GM21447 (cell line): ENCODE measurements at regions not wholly inside any gene's neighbourhood (a gene's known extent, or its start where the extent isn't known, plus 50 kb on each side); places are given as distances from the start of the nearest gene placed in this dataset.

Experiments used
- ATAC-seq: cut with Tn5 transposase; IDR thresholded peaks from one replicate; pipeline ENCODE4 v1.9.1; 2021; ENCODE audit not compliant: unreplicated experiment

- no peak for ATAC-seq
Measured at GRCh38 chr13:84038001-84038400, 155.7 kb upstream of the SLITRK1 start.

DNA sequence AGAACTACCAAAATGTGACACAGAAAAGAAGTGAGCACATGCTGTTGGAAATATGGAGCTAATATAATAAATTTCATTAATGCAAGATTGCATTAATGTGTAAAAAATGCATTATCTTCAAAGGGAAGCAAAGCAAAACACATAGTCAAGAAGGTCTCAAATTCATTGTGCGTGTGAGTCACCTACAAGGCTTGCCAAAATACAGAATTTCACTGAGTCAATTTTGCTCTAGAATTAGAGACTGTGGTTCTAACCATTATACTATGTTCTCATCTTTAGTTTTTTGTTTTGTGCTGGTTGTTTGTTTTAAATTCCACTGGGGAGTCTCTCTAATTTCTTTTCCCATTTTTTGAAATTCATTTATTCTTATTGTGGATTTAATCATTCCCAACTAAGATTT is 149.8 kb upstream of the SLITRK1 start:
- no peak for ATAC-seq

DNA sequence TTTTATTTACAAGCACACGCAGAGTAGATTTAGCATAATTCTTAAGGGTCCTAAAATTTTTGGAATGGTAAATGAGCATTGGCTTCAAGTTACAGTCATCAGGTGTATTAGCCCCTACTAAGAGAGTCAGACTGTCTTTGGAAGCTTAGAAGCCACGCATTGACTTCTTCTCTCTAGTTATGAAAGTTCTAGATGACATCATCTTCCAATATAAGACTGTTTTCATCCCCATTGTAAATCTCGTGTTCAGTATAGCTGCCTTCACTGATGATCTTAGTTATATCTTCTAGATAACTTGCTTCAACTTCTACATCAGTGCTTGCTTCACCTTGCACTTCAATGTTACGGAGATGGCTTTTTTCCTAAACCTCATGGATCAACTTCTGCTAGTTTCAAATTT is 148.8 kb upstream of the SLITRK1 start:
- ATAC-seq = no peak

DNA sequence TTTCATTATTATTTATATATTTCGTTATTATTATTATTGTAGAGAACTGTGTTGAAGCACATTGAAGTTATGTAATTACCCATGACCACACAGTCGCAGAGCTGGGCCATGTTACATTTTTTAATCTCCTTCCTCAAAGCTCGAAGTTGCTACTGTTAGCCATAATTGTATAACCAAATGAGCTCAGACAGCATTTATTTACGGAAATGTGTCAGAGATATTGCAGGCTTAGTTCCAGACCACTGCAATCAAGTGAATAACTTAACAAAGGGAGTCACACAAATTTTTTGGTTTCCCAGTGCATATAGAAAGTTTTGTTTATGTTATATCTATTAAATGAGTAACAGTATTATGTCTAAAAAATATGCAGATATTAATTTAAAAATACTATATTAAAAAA is 147.1 kb upstream of the SLITRK1 start:
- ATAC-seq = no peak

- no peak for ATAC-seq
Measured at GRCh38 chr13:84025824-84026223, 143.6 kb upstream of the SLITRK1 start.

GRCh38 chr13:83996415-83996814 is 114.1 kb upstream of the SLITRK1 start:
- ATAC-seq = no peak

DNA sequence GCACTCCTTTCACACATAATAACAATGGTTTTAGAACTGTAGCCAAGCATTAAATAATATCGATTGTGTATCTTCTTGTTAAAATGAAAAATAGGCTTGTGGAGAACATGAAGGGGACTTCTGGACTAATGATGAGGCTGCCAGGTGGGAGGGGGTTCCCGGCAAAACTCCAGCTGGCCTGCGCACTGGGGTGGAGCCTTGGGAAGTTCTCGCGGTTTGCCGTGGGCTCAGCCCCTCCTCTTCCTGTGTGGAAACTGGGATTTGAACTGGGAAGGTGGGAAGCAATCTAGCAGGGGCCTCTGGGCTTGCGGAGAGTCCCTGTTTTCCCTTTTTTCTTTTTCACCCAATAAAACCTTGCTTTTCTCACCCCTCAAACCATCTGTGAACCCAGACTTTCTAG is 113.7 kb upstream of the SLITRK1 start:
- no peak for ATAC-seq

GRCh38 chr13:83992566-83993358 is 110.5 kb upstream of the SLITRK1 start:
- no peak for ATAC-seq

DNA sequence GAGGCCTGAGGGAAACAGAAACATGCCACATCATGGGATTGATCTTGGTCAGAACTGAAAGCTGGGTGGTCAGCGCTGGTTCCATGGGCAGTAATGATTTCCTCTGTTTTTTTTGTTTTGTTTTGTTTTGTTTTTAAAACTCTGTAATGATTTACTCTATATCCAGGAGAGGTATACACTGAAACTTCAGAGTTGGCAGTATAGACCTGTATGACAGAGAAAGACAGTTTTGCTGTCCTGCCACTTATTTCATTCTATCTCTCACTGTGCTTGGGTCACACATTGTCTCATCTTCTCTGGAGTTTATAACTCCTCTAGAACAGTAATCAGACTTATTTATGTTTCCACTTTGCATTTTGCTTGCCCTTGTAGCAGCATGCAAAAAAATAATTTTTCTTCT is 105.1 kb upstream of the SLITRK1 start:
- ATAC-seq = no peak

GRCh38 chr13:83984793-83985192 is 102.5 kb upstream of the SLITRK1 start:
- ATAC-seq = no peak

DNA sequence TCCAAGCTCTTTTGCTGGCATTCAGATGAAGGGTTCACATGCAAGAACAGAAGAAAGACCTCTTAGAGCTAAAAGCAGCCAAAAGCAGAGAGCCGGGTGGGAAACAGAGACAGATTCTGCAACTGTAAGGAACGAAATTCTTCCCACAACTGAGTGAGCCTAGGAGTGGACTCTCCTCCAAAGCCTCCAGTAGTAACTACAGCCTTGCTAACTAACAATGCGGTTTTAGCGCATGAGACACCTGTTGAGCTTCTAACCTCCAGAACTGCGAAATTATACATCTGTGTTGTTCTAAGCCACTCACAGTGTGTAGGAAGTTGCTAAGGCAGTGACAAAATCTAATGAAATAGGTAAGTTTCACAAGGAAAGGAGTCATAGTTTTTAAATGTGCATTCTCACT is 98.1 kb upstream of the SLITRK1 start:
- no peak for ATAC-seq

DNA sequence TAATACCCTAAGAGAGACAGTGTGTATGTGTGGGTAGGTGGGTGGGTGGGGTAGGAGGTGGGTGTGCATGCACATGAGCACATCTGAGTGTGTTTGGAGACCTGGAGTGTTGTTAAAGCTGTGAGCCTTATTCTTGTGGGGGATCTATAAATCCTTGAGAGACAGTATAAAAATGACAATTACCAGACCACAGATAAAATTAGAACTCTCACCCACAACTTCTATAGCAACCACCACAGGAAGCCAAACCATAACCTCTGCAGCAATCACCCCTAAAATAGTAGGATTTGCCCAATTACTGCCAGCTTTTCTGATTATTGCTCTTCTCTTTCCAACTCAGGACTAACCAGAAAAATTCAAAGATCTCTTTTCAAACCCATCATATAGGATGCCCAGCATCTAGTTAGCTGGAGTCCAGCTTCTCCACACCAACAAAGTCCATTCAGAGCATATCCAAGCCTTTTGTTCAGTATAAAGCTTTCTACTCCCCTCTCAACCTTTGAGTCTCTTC is 93.4 kb upstream of the SLITRK1 start:
- no peak for ATAC-seq

DNA sequence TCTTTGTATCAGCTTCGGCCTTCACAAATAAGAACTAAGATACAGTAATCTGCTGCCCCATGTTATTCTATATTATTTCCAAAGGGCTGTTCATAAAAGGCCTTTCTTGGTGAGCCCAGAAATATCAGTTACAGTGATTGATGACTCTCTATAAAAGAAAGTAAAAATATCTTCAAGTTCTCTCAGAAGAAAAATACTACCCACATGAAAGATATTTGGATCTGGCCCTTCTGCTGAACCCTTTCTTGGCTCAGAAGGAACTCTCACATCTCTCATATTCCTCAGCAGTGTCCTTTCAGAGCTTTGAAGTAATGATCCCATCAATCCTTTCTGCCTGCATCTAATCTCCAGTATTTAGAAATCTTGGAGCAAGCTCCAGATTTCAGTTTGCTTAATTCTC is 76.3 kb upstream of the SLITRK1 start:
- ATAC-seq = no peak

DNA sequence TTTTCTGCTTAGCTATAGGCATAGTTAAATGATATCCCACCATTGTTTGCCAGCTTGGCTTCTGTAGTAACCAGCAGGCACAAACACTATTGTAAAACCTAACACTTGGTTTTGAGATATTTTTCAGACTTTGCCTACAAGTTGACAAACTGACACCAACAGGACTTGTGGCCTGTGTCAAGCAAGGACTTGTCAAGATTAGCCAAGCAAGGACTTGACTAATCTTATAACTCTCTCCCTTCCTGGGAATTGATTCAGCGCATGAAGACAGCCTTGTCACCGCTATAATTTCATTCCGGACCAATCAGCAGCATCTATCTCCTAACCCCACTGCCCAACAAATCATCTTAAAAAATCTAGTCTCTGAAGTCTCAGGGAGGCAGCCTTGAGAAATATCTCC is 72.7 kb upstream of the SLITRK1 start:
- no peak for ATAC-seq

DNA sequence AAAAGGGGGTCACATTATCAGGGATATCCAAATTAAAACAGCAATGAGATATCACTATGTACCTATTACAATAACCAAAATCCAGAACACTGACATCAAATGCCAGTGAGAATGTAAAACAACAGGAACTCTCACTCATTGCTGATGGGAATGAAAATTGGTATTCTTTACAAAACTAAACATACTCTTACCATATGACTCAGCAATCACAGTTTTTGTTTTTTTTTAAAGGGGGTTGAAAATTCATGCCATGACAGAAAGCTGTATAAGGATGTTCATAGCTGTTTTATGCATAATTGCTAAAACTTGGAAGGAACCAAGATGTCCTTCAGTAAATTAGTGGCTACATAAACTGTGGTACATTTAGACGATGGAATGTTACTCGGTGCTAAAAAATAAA is 71.6 kb upstream of the SLITRK1 start:
- ATAC-seq = no peak

DNA sequence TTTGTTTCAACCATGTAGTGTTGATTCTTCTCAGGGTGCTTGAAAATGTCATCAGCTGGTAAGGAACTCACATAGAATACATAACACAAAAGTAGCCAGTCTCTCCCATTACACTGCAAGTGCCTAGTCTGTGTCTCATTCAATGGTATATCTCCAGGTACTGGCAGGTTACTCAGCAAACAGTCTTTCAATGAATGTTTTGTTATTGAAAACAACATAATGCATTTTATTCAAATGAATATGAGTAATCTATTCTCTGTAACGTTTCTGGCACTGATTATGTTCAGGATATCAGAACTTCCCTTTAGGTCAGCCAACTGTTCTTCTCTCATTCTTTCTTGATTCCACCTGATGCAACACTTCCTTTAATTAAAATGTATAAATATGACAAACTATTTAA is 68.0 kb upstream of the SLITRK1 start:
- ATAC-seq = no peak

GRCh38 chr13:83943530-83944279 is 61.4 kb upstream of the SLITRK1 start:
- no peak for ATAC-seq

DNA sequence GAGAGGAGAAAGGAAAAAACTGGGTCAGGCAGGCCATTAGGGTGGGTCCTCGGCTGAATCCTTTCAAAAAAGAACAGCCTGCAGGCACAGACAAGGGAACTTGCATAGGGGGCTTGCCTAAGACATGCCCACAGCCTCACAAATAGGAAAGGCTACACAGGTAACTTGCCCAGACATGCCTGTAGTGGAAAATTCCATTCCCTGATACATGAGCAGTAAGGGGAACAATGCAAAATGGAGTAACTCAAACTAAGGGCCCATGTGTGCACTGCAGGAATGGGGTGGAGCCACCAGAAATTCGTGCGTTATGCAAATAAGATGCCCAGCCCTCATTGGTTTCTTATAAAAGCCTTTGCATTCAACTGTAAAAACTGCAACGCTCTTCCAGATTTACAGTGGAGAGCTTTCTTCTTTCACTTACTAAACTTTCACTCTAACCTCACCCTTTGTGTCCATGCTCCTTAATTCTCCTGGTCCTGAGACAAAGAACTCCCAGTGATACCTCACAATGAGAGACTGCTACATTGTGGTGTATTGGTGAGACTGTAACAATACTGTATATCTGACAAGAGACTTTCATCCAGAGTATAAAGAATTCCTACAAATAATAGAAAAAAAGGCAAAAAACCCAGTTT is 59.5 kb upstream of the SLITRK1 start:
- no peak for ATAC-seq

GRCh38 chr13:83940742-83941141 is 58.5 kb upstream of the SLITRK1 start:
- no peak for ATAC-seq

- ATAC-seq = no peak
Measured at GRCh38 chr13:83937579-83937978, 55.3 kb upstream of the SLITRK1 start.

GRCh38 chr13:83935566-83935965 is 53.3 kb upstream of the SLITRK1 start:
- ATAC-seq = no peak
